OCI-LY3 (cell line): ENCODE measurements at regions not wholly inside any gene's neighbourhood (a gene's known extent, or its start where the extent isn't known, plus 50 kb on each side); places are given as distances from the start of the nearest gene placed in this dataset.
A peak's percentile ranks its signal among the peaks of the same experiment; 100 is the strongest.
"Not testable (repeated sequence)": the region's sequence is repeated elsewhere in the genome, so short reads cannot be mapped to it uniquely, and the experiment has no call there.

Source experiments
- H2AFZ ChIP-seq: fragments of 200-600, 300-600 bp; shearing (Covaris generic); 2 replicates; pipeline ENCODE4 v1.6.0; 2014; ENCODE audit warnings: antibody characterized with exemption, low read depth, low read length
- H3K27ac ChIP-seq: fragments of 200-600, 300-600 bp; sonication (generic); 2 replicates; pipeline ENCODE4 v1.5.1; 2014; ENCODE audit warnings: mild to moderate bottlenecking, low read length, moderate library complexity, mixed read lengths
- H3K27me3 ChIP-seq: fragments of 200-600, 300-600 bp; sonication (generic); 2 replicates; pipeline ENCODE4 v1.6.1; 2014; ENCODE audit warnings: low read depth, low read length, mixed read lengths
- H3K36me3 ChIP-seq: fragments of 200-600, 300-600 bp; sonication (generic); replicated peaks from 2 replicates; pipeline ENCODE3; 2014; ENCODE audit warnings: low read depth, low read length, mixed read lengths
- H3K4me1 ChIP-seq: fragments of 300-600, 200-600 bp; sonication (generic); 2 replicates; pipeline ENCODE4 v1.6.1; 2014; ENCODE audit warnings: low read length, mixed read lengths
- H3K4me2 ChIP-seq: fragments of 200-600, 300-600 bp; sonication (generic); 2 replicates; pipeline ENCODE4 v1.6.1; 2014; ENCODE audit warnings: low read length, mixed read lengths
- H3K4me3 ChIP-seq: fragments of 300-600, 200-600 bp; sonication (generic); 2 replicates; pipeline ENCODE4 v1.5.1; 2014; ENCODE audit warnings: antibody characterized with exemption, mild to moderate bottlenecking, low read length, moderate library complexity
- H3K79me2 ChIP-seq: fragments of 300-600, 200-600 bp; shearing (Covaris generic); 2 replicates; pipeline ENCODE4 v1.6.1; 2014; ENCODE audit warnings: mild to moderate bottlenecking, low read length, mixed read lengths
- H3K9ac ChIP-seq: fragments of 300-600, 200-600 bp; shearing (Covaris generic); 2 replicates; pipeline ENCODE4 v1.6.0; 2014; ENCODE audit warnings: mild to moderate bottlenecking, low read length, moderate library complexity
- H3K9me3 ChIP-seq: fragments of 200-600, 300-600 bp; shearing (Covaris generic); 2 replicates; pipeline ENCODE4 v1.6.1; 2014; ENCODE audit warnings: low read length, mixed read lengths; ENCODE audit not compliant: insufficient read depth
- H4K20me1 ChIP-seq: fragments of 200-600, 300-600 bp; sonication (generic); 2 replicates; pipeline ENCODE4 v1.6.1; 2016; ENCODE audit warnings: low read length, mixed read lengths; ENCODE audit not compliant: insufficient read depth
- CTCF ChIP-seq: fragments of 200-600, 300-600 bp; sonication (generic); IDR thresholded peaks from 2 replicates; pipeline ENCODE4 v1.5.1; 2014; ENCODE audit warnings: antibody characterized with exemption, low read length, low read depth
- EZH2phosphoT487 ChIP-seq: fragments of 200-600 bp; shearing (Covaris generic); IDR thresholded peaks from 2 replicates; pipeline ENCODE4 v1.6.1; 2018; ENCODE audit warnings: antibody characterized with exemption, mixed run types, low read depth

DNA sequence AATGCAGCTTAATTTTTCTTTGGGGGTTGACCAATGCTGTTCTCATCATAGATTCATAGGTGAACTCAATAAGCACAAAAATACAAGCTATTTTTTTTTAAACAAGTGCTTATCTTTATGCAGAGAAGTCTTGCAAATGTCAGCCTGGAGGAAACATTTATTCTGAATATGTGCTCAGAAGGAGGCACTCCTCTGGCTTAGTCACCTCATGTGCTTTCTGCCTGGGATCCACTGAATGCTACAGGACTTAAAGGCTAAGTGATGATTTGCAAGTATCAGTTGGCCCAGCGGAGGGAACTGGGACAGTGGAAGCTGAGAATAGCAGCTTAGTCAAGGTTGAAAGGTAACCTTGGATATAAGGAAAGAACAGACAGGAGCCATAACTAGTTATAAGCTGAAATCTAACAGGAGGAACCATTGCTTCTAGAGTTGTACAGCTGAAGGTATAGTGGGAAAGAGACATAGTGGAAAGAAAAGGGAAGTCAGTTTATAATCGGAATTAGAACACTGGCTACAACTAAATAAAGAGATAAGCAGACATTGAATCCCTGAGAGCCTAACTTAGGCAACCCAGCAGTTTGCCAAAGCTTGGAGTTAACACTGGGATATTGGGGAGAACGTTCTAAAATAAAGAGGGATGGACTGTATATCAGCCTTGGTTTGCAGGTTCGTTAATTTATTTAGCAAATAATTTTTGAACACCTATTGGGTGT, 488.7 kb downstream of the SUCLG1 start:
- TF ChIP-seq EZH2phosphoT487 = no peak
- TF ChIP-seq CTCF = no peak
- Histone ChIP-seq H3K4me2 (no peak overlapping the region), H3K4me1 (no peaks in the 10 kb centered on the region), H3K27me3 (no peaks in the 10 kb centered on the region), H3K9me3 (no peaks in the 10 kb centered on the region), H3K79me2 (no peaks in the 10 kb centered on the region), H3K27ac (no peak overlapping the region), H4K20me1 (no peaks in the 10 kb centered on the region), H2AFZ (no peak overlapping the region), H3K4me3 (no peak overlapping the region), H3K9ac (no peak overlapping the region), H3K36me3 (no peaks in the 10 kb centered on the region)

GRCh38 chr2:83969085-83969484, 490.0 kb downstream of the SUCLG1 start:
- Histone ChIP-seq H3K27ac (no peak overlapping the region), H3K36me3 (no peaks in the 10 kb centered on the region), H3K27me3 (no peaks in the 10 kb centered on the region), H3K4me1 (no peaks in the 10 kb centered on the region), H3K9ac (no peak overlapping the region), H3K9me3 (no peaks in the 10 kb centered on the region), H4K20me1 (no peaks in the 10 kb centered on the region), H3K79me2 (no peaks in the 10 kb centered on the region), H2AFZ (peak overlapping the region; percentile 13; the same call in 1 of the 2 replicates), H3K4me3 (no peak overlapping the region), H3K4me2 (no peak overlapping the region)
- TF ChIP-seq CTCF = no peak
- TF ChIP-seq EZH2phosphoT487 = no peak

DNA sequence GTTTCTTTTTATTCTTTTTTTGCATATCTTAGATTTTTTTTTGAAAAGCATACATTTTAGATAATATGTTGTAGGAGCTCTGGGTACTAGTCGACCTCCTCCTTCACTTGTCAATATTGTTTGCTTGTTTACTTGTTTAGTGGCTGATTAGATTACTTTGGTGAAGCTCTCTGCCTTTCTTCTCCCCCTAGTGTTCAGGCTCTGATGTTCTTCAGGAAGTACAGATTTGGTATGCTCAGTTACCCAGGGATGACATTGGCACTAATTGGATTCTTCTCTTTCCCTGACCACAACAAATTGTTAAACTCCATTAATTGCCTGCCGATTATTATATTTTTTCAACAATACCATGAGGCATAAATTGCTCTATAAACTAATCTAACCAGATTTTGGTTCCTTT, 491.2 kb downstream of the SUCLG1 start:
- no peak for TF ChIP-seq EZH2phosphoT487
- TF ChIP-seq CTCF = no peak
- H4K20me1 ChIP-seq = no peaks in the 10 kb centered on the region
- H3K9ac ChIP-seq = no peak overlapping the region
- no peak overlapping the region for H3K27ac ChIP-seq
- H2AFZ ChIP-seq = no peak overlapping the region
- no peaks in the 10 kb centered on the region for H3K79me2 ChIP-seq
- no peaks in the 10 kb centered on the region for H3K27me3 ChIP-seq
- H3K4me2 ChIP-seq = no peak overlapping the region
- H3K36me3 ChIP-seq = no peaks in the 10 kb centered on the region
- H3K9me3 ChIP-seq = no peaks in the 10 kb centered on the region
- H3K4me1 ChIP-seq = no peaks in the 10 kb centered on the region
- H3K4me3 ChIP-seq = no peak overlapping the region

DNA sequence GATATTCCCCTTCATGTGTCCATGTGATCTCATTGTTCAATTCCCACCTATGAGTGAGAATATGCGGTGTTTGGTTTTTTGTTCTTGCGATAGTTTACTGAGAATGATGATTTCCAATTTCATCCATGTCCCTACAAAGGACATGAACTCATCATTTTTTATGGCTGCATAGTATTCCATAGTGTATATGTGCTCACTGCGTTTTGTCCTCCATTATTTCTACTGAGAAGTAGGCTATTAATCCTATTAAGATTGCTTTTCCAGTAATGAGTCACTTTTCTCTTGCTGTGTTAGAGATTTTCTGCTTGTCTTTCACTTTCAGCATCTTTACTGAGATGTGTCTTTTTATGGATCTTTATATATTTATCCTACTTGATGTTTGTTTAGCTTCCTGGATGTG, 492.1 kb downstream of the SUCLG1 start:
- not testable (repeated sequence) for H3K9ac ChIP-seq, H2AFZ ChIP-seq, H4K20me1 ChIP-seq, H3K36me3 ChIP-seq, H3K4me3 ChIP-seq, H3K4me2 ChIP-seq, H3K79me2 ChIP-seq, H3K9me3 ChIP-seq, H3K27ac ChIP-seq, H3K27me3 ChIP-seq, H3K4me1 ChIP-seq
